ENCODE measurements at regions not wholly inside any gene's neighbourhood (a gene's known extent, or its start where the extent isn't known, plus 50 kb on each side); places are given as distances from the start of the nearest gene placed in this dataset.
"Not testable (repeated sequence)": the region's sequence is repeated elsewhere in the genome, so short reads cannot be mapped to it uniquely, and the experiment has no call there.

GRCh38 chr10:124324451-124324850, 94.3 kb downstream of the OAT start:
- DNase-seq (ENCODE audit: low read depth), result no peak

- no peak for DNase-seq (ENCODE audit: low read depth)
Measured at GRCh38 chr10:124323806-124324205, 94.9 kb downstream of the OAT start.

- no peak for DNase-seq (ENCODE audit: low read depth)
Measured at GRCh38 chr10:124323111-124323725, 95.5 kb downstream of the OAT start.

GRCh38 chr10:124322191-124322980, 96.3 kb downstream of the OAT start:
- no peak for DNase-seq (ENCODE audit: low read depth)

- DNase-seq (ENCODE audit: low read depth), result no peak
Measured at GRCh38 chr10:124321433-124322089, 97.2 kb downstream of the OAT start.

GRCh38 chr10:124320778-124321432, 97.8 kb downstream of the OAT start:
- DNase-seq (ENCODE audit: low read depth), result no peak

GRCh38 chr10:124319926-124320391, 98.8 kb downstream of the OAT start:
- DNase-seq (ENCODE audit: low read depth), result no peak

- DNase-seq (ENCODE audit: low read depth), result not testable (repeated sequence)
Measured at GRCh38 chr10:124319520-124319919, 99.2 kb downstream of the OAT start.

GRCh38 chr10:124318811-124319210, 99.9 kb downstream of the OAT start:
- no peak for DNase-seq (ENCODE audit: low read depth)

GRCh38 chr10:124318076-124318475, 100.6 kb downstream of the OAT start:
- DNase-seq (ENCODE audit: low read depth), result no peak

- DNase-seq (ENCODE audit: low read depth), result no peak
Measured at GRCh38 chr10:124316326-124316725, 102.4 kb downstream of the OAT start.

GRCh38 chr10:124315591-124316270, 103.0 kb downstream of the OAT start:
- no peak for DNase-seq (ENCODE audit: low read depth)

- DNase-seq (ENCODE audit: low read depth), result no peak
Measured at GRCh38 chr10:124313374-124313773, 105.3 kb downstream of the OAT start.

GRCh38 chr10:124308811-124309210, 109.9 kb downstream of the OAT start:
- DNase-seq (ENCODE audit: low read depth), result no peak

GRCh38 chr10:124308056-124308645, 110.6 kb downstream of the OAT start:
- no peak for DNase-seq (ENCODE audit: low read depth)

- DNase-seq (ENCODE audit: low read depth), result no peak
Measured at GRCh38 chr10:124307591-124307990, 111.1 kb downstream of the OAT start.

GRCh38 chr10:124306922-124307371, 111.8 kb downstream of the OAT start:
- DNase-seq (ENCODE audit: low read depth), result no peak

GRCh38 chr10:124306520-124306919, 112.2 kb downstream of the OAT start:
- no peak for DNase-seq (ENCODE audit: low read depth)

GRCh38 chr10:124305984-124306383, 112.7 kb downstream of the OAT start:
- no peak for DNase-seq (ENCODE audit: low read depth)

- DNase-seq (ENCODE audit: low read depth), result no peak
Measured at GRCh38 chr10:124305131-124305530, 113.6 kb downstream of the OAT start.

- no peak for DNase-seq (ENCODE audit: low read depth)
Measured at GRCh38 chr10:124303662-124304418, 114.9 kb downstream of the OAT start.

All from non-pigmented ciliary epithelial cell (primary cell).